ENCODE measurements at regions not wholly inside any gene's neighbourhood (a gene's known extent, or its start where the extent isn't known, plus 50 kb on each side); places are given as distances from the start of the nearest gene placed in this dataset.

GRCh38 chr1:94599095-94599813 lies 57.7 kb upstream of the F3 start:
- no peak for TF ChIP-seq OSR1 (CRISPR knock-in tag; IDR thresholded peaks at IDR 0.05)
- TF ChIP-seq, protein P1, sequence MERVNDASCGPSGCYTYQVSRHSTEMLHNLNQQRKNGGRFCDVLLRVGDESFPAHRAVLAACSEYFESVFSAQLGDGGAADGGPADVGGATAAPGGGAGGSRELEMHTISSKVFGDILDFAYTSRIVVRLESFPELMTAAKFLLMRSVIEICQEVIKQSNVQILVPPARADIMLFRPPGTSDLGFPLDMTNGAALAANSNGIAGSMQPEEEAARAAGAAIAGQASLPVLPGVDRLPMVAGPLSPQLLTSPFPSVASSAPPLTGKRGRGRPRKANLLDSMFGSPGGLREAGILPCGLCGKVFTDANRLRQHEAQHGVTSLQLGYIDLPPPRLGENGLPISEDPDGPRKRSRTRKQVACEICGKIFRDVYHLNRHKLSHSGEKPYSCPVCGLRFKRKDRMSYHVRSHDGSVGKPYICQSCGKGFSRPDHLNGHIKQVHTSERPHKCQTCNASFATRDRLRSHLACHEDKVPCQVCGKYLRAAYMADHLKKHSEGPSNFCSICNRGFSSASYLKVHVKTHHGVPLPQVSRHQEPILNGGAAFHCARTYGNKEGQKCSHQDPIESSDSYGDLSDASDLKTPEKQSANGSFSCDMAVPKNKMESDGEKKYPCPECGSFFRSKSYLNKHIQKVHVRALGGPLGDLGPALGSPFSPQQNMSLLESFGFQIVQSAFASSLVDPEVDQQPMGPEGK (CRISPR knock-in tag; IDR thresholded peaks at IDR 0.05; ENCODE audit: borderline replicate concordance): no peak
- no peak for TF ChIP-seq RARB (CRISPR knock-in tag; IDR thresholded peaks at IDR 0.05)
- no peak for TF ChIP-seq CREB5 (CRISPR knock-in tag; IDR thresholded peaks at IDR 0.05; ENCODE audit: low read depth)
- no peak for TF ChIP-seq ARNTL (CRISPR knock-in tag; IDR thresholded peaks at IDR 0.05; ENCODE audit: borderline replicate concordance, low read depth)
- TF ChIP-seq ZFP3 (CRISPR knock-in tag; IDR thresholded peaks at IDR 0.05): no peak
- no peak for TF ChIP-seq ISL1 (CRISPR knock-in tag; IDR thresholded peaks at IDR 0.05)
- TF ChIP-seq ZNF8 (CRISPR knock-in tag; IDR thresholded peaks at IDR 0.05): no peak
- TF ChIP-seq TOX (CRISPR knock-in tag; IDR thresholded peaks at IDR 0.05; ENCODE audit: borderline replicate concordance): no peak
- no peak for TF ChIP-seq ZC3H10 (CRISPR knock-in tag; IDR thresholded peaks at IDR 0.05)
- TF ChIP-seq ZFP30 (CRISPR knock-in tag; IDR thresholded peaks at IDR 0.05): no peak
